Keratinocyte (primary cell): ENCODE measurements at regions not wholly inside any gene's neighbourhood (a gene's known extent, or its start where the extent isn't known, plus 50 kb on each side); places are given as distances from the start of the nearest gene placed in this dataset.
"Not testable (repeated sequence)": the region's sequence is repeated elsewhere in the genome, so short reads cannot be mapped to it uniquely, and the experiment has no call there.

Experiments
- DNase-seq: peaks from one replicate; pipeline ENCODE4 v3.0.0-alpha.2; 2011; ENCODE audit warnings: low read depth, missing footprints, low spot score
- FAIRE-seq: peaks from 2 replicates; lab custom pipeline; 2011; peaks lifted over from hg19 to GRCh38; lab: Jason Lieb, UNC
- H2AFZ ChIP-seq: 2 replicates; pipeline ENCODE4 v1.6.0; 2012; ENCODE audit warnings: low read length, control low read depth, inconsistent platforms; ENCODE audit not compliant: control insufficient read depth
- H3K27ac ChIP-seq: 2 replicates; pipeline ENCODE4 v1.5.1; 2011; ENCODE audit warnings: low read length; ENCODE audit not compliant: control insufficient read depth, insufficient read depth
- H3K27me3 ChIP-seq: 3 replicates; pipeline ENCODE4 v1.6.0; 2011; ENCODE audit warnings: low read length; ENCODE audit not compliant: control insufficient read depth, insufficient read depth; ENCODE audit errors: extremely low read depth
- H3K36me3 ChIP-seq, 2 experiments: 2 replicates in 1 of 2; 3 replicates in 1 of 2; pipeline ENCODE4 v1.5.1; 2011; ENCODE audit warnings: low read length in 2 of 2, mild to moderate bottlenecking in 1 of 2; ENCODE audit not compliant: control insufficient read depth in 2 of 2, insufficient read depth in 2 of 2; ENCODE audit errors: extremely low read depth in 1 of 2
- H3K4me1 ChIP-seq: 3 replicates; pipeline ENCODE4 v1.5.1; 2011; ENCODE audit warnings: low read length; ENCODE audit not compliant: control insufficient read depth, insufficient read depth; ENCODE audit errors: extremely low read depth
- H3K4me2 ChIP-seq: 3 replicates; pipeline ENCODE4 v1.6.0; 2011; ENCODE audit warnings: low read depth, low read length; ENCODE audit not compliant: control insufficient read depth, insufficient read depth; ENCODE audit errors: extremely low read depth
- H3K4me3 ChIP-seq, 3 experiments: fragments of 200-600 bp in 1 of 3; sonication (generic) in 1 of 3; 2 replicates in 2 of 3; 3 replicates in 1 of 3; pipeline ENCODE4 v1.5.1; 2011 to 2016; ENCODE audit warnings: low read length in 3 of 3, mild to moderate bottlenecking in 3 of 3, control low read depth in 2 of 3, inconsistent platforms in 1 of 3, low read depth in 1 of 3, mixed read lengths in 1 of 3, mixed run types in 1 of 3, moderate library complexity in 1 of 3; ENCODE audit not compliant: control insufficient read depth in 2 of 3, insufficient read depth in 2 of 3; ENCODE audit errors: extremely low read depth in 1 of 3
- H3K79me2 ChIP-seq: 2 replicates; pipeline ENCODE4 v1.6.0; 2012; ENCODE audit warnings: low read length; ENCODE audit not compliant: control insufficient read depth, insufficient read depth
- H3K9ac ChIP-seq: 3 replicates; pipeline ENCODE4 v1.6.0; 2011; ENCODE audit warnings: low read length; ENCODE audit not compliant: control insufficient read depth, insufficient read depth; ENCODE audit errors: extremely low read depth
- H3K9me1 ChIP-seq: 3 replicates; pipeline ENCODE4 v1.6.0; 2011; ENCODE audit warnings: low read length; ENCODE audit not compliant: control insufficient read depth, insufficient read depth; ENCODE audit errors: extremely low read depth
- H3K9me3 ChIP-seq: 2 replicates; pipeline ENCODE4 v1.5.1; 2012; ENCODE audit warnings: low read depth, low read length; ENCODE audit not compliant: control insufficient read depth
- H4K20me1 ChIP-seq: 3 replicates; pipeline ENCODE4 v1.6.0; 2011; ENCODE audit warnings: low read length; ENCODE audit not compliant: control insufficient read depth, insufficient read depth; ENCODE audit errors: extremely low read depth
- EZH2 ChIP-seq: IDR thresholded peaks from one replicate; pipeline ENCODE4 v1.6.1; 2012; ENCODE audit warnings: inconsistent platforms, mild to moderate bottlenecking, low read length, moderate library complexity
- dilution Hi-C: fragments of 300-500 bp; cut with MboI; formaldehyde crosslinking; loops from one replicate; pipeline ENCODE4 v1.7.0; 2020; ENCODE audit warnings: low sequenced_read_pairs; ENCODE audit not compliant: extremely low pct_ligation_motif_present
- TF ChIP-seq, protein P1 (sequence below), 3 experiments: IDR thresholded peaks in 1 of 3; conservative IDR thresholded peaks in 1 of 3; optimal IDR thresholded peaks in 1 of 3; 2 replicates in 2 of 3; 3 replicates in 1 of 3; pipeline versions ENCODE3 to v1.5.1; 2011; ENCODE audit warnings: low read length in 3 of 3, mild to moderate bottlenecking in 3 of 3, moderate library complexity in 2 of 3, control low read depth in 1 of 3, inconsistent platforms in 1 of 3; ENCODE audit not compliant: insufficient read depth in 2 of 3; ENCODE audit errors: extremely low read depth in 1 of 3

DNA sequence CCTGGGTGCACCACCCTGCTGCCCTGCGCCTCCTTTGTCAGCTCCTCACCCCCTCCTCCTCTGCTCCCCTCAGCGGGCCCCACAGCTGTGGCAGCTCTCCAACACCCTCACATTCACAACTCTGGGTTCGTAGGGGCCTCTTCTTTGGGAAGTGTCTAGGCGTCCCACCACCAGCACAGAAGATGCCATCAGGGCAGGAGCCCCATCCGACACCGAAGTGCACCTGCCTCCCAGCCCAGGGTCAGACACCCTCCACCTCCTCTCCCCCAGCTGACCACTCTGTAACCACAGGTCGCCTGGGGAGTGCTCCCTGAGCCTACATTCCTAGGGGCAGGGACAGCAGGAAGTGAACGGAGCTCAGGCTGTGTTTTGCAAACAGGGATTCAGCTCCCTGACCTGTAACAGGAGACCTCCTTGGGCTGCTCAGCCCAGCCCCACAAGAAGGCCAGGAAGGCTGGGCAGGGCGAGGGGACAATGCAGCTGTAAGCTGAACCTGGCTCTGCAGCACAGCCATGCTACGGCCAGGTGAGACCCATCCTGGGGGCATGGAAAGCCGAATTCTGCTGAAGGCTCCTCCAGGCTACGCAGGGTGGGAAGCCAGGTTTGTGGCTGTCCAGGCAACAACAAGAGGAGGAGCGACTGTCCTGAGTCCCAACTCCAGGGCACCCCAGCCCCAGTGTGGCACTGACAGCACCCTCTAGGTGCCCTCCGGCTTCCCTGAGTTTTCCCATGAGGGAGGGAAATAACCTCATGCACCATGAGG lies 269.0 kb downstream of the GOLGA6L6 start:
- no peaks in the 10 kb centered on the region for H3K79me2 ChIP-seq
- H4K20me1 ChIP-seq: no peaks in the 10 kb centered on the region
- no peaks in the 10 kb centered on the region for H3K4me1 ChIP-seq
- no peak overlapping the region for H3K27ac ChIP-seq
- peaks cover 49% of the 10 kb centered on the region for H3K9me3 ChIP-seq
- no peak overlapping the region for H3K4me3 ChIP-seq
- no peaks in the 10 kb centered on the region for H3K9me1 ChIP-seq
- dilution Hi-C loops: no loop called here
- no peak overlapping the region for H3K9ac ChIP-seq
- no peak for FAIRE-seq
- TF ChIP-seq, protein P1, sequence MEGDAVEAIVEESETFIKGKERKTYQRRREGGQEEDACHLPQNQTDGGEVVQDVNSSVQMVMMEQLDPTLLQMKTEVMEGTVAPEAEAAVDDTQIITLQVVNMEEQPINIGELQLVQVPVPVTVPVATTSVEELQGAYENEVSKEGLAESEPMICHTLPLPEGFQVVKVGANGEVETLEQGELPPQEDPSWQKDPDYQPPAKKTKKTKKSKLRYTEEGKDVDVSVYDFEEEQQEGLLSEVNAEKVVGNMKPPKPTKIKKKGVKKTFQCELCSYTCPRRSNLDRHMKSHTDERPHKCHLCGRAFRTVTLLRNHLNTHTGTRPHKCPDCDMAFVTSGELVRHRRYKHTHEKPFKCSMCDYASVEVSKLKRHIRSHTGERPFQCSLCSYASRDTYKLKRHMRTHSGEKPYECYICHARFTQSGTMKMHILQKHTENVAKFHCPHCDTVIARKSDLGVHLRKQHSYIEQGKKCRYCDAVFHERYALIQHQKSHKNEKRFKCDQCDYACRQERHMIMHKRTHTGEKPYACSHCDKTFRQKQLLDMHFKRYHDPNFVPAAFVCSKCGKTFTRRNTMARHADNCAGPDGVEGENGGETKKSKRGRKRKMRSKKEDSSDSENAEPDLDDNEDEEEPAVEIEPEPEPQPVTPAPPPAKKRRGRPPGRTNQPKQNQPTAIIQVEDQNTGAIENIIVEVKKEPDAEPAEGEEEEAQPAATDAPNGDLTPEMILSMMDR (optimal IDR thresholded peaks at IDR 0.05 in 1 of 3, IDR thresholded peaks at IDR 0.05 in 1 of 3, conservative IDR thresholded peaks at IDR 0.05 in 1 of 3; ENCODE audit: extremely low read depth in 1 of 3, insufficient read depth in 2 of 3, low read length in 3 of 3): no peak
- TF ChIP-seq EZH2: no peak
- H3K27me3 ChIP-seq: no peaks in the 10 kb centered on the region
- no peak for DNase-seq
- H2AFZ ChIP-seq: no peak overlapping the region
- H3K36me3 ChIP-seq: no peaks in the 10 kb centered on the region
- H3K4me2 ChIP-seq: no peak overlapping the region

- Histone ChIP-seq H3K79me2 (no peaks in the 10 kb centered on the region), H3K9ac (no peak overlapping the region), H4K20me1 (no peaks in the 10 kb centered on the region), H3K4me2 (no peak overlapping the region), H3K4me3 (no peak overlapping the region), H3K9me1 (no peaks in the 10 kb centered on the region), H3K27ac (no peak overlapping the region), H3K4me1 (no peaks in the 10 kb centered on the region), H3K36me3 (no peaks in the 10 kb centered on the region), H2AFZ (no peak overlapping the region), H3K27me3 (no peaks in the 10 kb centered on the region), H3K9me3 (peaks cover 44% of the 10 kb centered on the region)
- DNase-seq (no peak), FAIRE-seq (no peak)
- dilution Hi-C loops: no loop called here
- TF ChIP-seq, protein P1 (optimal IDR thresholded peaks at IDR 0.05 in 1 of 3, IDR thresholded peaks at IDR 0.05 in 1 of 3, conservative IDR thresholded peaks at IDR 0.05 in 1 of 3; ENCODE audit: extremely low read depth in 1 of 3, insufficient read depth in 2 of 3, low read length in 3 of 3): no peak
- no peak for TF ChIP-seq EZH2
Measured at GRCh38 chr15:20271647-20272046, 270.0 kb downstream of the GOLGA6L6 start.

DNA sequence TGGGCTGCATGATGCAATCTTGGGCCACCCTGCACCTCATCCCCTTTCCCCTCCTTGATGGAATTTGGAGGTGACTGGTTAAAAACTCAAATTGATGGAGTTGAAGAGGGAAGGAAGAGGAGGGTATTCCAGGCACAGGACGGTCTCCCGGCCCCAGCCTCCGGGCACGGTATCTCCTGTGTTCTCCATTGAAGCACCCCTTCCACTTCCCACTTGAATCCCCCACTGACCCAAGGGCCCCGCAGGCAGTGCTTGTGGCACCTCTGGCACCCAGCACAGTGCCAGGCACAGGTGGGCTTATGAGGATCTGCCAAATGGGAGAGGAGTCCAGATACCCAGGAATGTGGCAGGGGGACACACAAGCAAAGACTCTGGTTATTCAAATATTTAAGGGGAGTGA lies 271.6 kb downstream of the GOLGA6L6 start:
- H3K9ac ChIP-seq, H4K20me1 ChIP-seq, DNase-seq, H2AFZ ChIP-seq, H3K4me2 ChIP-seq, dilution Hi-C loops, FAIRE-seq, H3K36me3 ChIP-seq, H3K27me3 ChIP-seq, H3K9me1 ChIP-seq, H3K79me2 ChIP-seq, H3K4me1 ChIP-seq, H3K4me3 ChIP-seq, H3K27ac ChIP-seq: not testable (repeated sequence)
- peaks cover 39% of the 10 kb centered on the region for H3K9me3 ChIP-seq

- H2AFZ ChIP-seq, H3K4me1 ChIP-seq, H3K4me3 ChIP-seq, H4K20me1 ChIP-seq, H3K27me3 ChIP-seq, H3K27ac ChIP-seq, H3K36me3 ChIP-seq, H3K79me2 ChIP-seq, H3K9ac ChIP-seq, dilution Hi-C loops, H3K9me1 ChIP-seq, H3K4me2 ChIP-seq, FAIRE-seq, DNase-seq: not testable (repeated sequence)
- H3K9me3 ChIP-seq: peaks cover 33% of the 10 kb centered on the region
Measured at GRCh38 chr15:20267996-20268395, 273.6 kb downstream of the GOLGA6L6 start.
